ENCODE measurements at regions not wholly inside any gene's neighbourhood (a gene's known extent, or its start where the extent isn't known, plus 50 kb on each side); places are given as distances from the start of the nearest gene placed in this dataset.
A peak's percentile ranks its signal among the peaks of the same experiment; 100 is the strongest.

DNA sequence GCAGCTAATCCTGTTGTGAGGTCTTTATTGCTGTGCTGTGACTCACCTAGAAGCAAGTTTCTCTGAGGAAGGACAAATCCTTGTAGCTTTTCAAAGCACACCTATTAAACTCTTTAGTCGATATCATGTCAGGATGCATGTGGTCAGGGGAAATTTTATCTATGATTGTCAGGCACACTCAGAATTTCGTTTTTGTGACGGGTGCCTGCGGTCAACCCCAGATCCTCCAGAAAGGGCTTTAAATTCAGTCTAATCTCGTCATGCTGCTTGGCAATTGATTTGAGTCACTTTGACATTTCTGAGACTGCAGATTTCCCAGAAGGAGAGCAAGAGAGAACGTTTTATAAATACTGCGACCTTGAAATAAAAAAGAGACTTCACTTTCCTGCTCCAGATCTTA, 316.9 kb downstream of the FGF9 start (continued):
- TF ChIP-seq ZFP30 (CRISPR knock-in tag; IDR thresholded peaks at IDR 0.05; ENCODE audit: borderline replicate concordance) (no peak), PHF21A (IDR thresholded peaks at IDR 0.05; ENCODE audit: borderline replicate concordance, low read depth) (no peak), NCOR1 (IDR thresholded peaks at IDR 0.05) (peak; percentile 79), POLR3A (IDR thresholded peaks at IDR 0.05; ENCODE audit: borderline replicate concordance, extremely low read depth, insufficient read depth, insufficient read length) (no peak), HMGN3 (IDR thresholded peaks at IDR 0.05; ENCODE audit: borderline replicate concordance, extremely low read depth, insufficient read length, low read depth, low read length) (peak; percentile 55), ZNF124 (CRISPR knock-in tag; IDR thresholded peaks at IDR 0.05) (no peak), CSDE1 (IDR thresholded peaks at IDR 0.05) (no peak), SREBF2 (CRISPR knock-in tag; IDR thresholded peaks at IDR 0.05) (no peak), NRF1 (conservative IDR thresholded peaks at IDR 0.05 in 1 of 2, IDR thresholded peaks at IDR 0.05 in 1 of 2) (no peak), DMBX1 (CRISPR knock-in tag; IDR thresholded peaks at IDR 0.05; ENCODE audit: borderline replicate concordance) (no peak)
- TF ChIP-seq, protein P1, sequence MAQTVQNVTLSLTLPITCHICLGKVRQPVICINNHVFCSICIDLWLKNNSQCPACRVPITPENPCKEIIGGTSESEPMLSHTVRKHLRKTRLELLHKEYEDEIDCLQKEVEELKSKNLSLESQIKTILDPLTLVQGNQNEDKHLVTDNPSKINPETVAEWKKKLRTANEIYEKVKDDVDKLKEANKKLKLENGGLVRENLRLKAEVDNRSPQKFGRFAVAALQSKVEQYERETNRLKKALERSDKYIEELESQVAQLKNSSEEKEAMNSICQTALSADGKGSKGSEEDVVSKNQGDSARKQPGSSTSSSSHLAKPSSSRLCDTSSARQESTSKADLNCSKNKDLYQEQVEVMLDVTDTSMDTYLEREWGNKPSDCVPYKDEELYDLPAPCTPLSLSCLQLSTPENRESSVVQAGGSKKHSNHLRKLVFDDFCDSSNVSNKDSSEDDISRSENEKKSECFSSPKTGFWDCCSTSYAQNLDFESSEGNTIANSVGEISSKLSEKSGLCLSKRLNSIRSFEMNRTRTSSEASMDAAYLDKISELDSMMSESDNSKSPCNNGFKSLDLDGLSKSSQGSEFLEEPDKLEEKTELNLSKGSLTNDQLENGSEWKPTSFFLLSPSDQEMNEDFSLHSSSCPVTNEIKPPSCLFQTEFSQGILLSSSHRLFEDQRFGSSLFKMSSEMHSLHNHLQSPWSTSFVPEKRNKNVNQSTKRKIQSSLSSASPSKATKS (CRISPR knock-in tag; IDR thresholded peaks at IDR 0.05), result no peak
- TF ChIP-seq, protein P2, sequence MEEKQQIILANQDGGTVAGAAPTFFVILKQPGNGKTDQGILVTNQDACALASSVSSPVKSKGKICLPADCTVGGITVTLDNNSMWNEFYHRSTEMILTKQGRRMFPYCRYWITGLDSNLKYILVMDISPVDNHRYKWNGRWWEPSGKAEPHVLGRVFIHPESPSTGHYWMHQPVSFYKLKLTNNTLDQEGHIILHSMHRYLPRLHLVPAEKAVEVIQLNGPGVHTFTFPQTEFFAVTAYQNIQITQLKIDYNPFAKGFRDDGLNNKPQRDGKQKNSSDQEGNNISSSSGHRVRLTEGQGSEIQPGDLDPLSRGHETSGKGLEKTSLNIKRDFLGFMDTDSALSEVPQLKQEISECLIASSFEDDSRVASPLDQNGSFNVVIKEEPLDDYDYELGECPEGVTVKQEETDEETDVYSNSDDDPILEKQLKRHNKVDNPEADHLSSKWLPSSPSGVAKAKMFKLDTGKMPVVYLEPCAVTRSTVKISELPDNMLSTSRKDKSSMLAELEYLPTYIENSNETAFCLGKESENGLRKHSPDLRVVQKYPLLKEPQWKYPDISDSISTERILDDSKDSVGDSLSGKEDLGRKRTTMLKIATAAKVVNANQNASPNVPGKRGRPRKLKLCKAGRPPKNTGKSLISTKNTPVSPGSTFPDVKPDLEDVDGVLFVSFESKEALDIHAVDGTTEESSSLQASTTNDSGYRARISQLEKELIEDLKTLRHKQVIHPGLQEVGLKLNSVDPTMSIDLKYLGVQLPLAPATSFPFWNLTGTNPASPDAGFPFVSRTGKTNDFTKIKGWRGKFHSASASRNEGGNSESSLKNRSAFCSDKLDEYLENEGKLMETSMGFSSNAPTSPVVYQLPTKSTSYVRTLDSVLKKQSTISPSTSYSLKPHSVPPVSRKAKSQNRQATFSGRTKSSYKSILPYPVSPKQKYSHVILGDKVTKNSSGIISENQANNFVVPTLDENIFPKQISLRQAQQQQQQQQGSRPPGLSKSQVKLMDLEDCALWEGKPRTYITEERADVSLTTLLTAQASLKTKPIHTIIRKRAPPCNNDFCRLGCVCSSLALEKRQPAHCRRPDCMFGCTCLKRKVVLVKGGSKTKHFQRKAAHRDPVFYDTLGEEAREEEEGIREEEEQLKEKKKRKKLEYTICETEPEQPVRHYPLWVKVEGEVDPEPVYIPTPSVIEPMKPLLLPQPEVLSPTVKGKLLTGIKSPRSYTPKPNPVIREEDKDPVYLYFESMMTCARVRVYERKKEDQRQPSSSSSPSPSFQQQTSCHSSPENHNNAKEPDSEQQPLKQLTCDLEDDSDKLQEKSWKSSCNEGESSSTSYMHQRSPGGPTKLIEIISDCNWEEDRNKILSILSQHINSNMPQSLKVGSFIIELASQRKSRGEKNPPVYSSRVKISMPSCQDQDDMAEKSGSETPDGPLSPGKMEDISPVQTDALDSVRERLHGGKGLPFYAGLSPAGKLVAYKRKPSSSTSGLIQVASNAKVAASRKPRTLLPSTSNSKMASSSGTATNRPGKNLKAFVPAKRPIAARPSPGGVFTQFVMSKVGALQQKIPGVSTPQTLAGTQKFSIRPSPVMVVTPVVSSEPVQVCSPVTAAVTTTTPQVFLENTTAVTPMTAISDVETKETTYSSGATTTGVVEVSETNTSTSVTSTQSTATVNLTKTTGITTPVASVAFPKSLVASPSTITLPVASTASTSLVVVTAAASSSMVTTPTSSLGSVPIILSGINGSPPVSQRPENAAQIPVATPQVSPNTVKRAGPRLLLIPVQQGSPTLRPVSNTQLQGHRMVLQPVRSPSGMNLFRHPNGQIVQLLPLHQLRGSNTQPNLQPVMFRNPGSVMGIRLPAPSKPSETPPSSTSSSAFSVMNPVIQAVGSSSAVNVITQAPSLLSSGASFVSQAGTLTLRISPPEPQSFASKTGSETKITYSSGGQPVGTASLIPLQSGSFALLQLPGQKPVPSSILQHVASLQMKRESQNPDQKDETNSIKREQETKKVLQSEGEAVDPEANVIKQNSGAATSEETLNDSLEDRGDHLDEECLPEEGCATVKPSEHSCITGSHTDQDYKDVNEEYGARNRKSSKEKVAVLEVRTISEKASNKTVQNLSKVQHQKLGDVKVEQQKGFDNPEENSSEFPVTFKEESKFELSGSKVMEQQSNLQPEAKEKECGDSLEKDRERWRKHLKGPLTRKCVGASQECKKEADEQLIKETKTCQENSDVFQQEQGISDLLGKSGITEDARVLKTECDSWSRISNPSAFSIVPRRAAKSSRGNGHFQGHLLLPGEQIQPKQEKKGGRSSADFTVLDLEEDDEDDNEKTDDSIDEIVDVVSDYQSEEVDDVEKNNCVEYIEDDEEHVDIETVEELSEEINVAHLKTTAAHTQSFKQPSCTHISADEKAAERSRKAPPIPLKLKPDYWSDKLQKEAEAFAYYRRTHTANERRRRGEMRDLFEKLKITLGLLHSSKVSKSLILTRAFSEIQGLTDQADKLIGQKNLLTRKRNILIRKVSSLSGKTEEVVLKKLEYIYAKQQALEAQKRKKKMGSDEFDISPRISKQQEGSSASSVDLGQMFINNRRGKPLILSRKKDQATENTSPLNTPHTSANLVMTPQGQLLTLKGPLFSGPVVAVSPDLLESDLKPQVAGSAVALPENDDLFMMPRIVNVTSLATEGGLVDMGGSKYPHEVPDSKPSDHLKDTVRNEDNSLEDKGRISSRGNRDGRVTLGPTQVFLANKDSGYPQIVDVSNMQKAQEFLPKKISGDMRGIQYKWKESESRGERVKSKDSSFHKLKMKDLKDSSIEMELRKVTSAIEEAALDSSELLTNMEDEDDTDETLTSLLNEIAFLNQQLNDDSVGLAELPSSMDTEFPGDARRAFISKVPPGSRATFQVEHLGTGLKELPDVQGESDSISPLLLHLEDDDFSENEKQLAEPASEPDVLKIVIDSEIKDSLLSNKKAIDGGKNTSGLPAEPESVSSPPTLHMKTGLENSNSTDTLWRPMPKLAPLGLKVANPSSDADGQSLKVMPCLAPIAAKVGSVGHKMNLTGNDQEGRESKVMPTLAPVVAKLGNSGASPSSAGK (IDR thresholded peaks at IDR 0.05), result no peak
